ENCODE measurements at regions not wholly inside any gene's neighbourhood (a gene's known extent, or its start where the extent isn't known, plus 50 kb on each side); places are given as distances from the start of the nearest gene placed in this dataset.

- TF ChIP-seq EZH2phosphoT487 (IDR thresholded peaks at IDR 0.05; ENCODE audit: insufficient read depth, low read depth) = no peak
- no peak for TF ChIP-seq EZH2 (IDR thresholded peaks at IDR 0.05; ENCODE audit: insufficient read depth, poor library complexity, severe bottlenecking)
These were observed 249.1 kb upstream of the STS start for GRCh38 chrX:6898371-6898770.
